H9 (cell line): ENCODE measurements at regions not wholly inside any gene's neighbourhood (a gene's known extent, or its start where the extent isn't known, plus 50 kb on each side); places are given as distances from the start of the nearest gene placed in this dataset.

Experiments
- DNase-seq: peaks from one replicate; pipeline ENCODE4 v3.0.0-alpha.2; 2017
- H2AFZ ChIP-seq: one replicate; pipeline ENCODE4 v1.6.1; 2013; ENCODE audit warnings: mild to moderate bottlenecking, low read length, control low read depth, moderate library complexity
- H2AK5ac ChIP-seq: 2 replicates; pipeline ENCODE4 v1.6.1; 2013; ENCODE audit warnings: low read length, control low read depth, mixed read lengths; ENCODE audit not compliant: insufficient read length
- H2BK120ac ChIP-seq: one replicate; pipeline ENCODE4 v1.6.1; 2013; ENCODE audit warnings: low read depth, mild to moderate bottlenecking, low read length, control low read depth, inconsistent platforms; ENCODE audit not compliant: poor library complexity, severe bottlenecking
- H2BK12ac ChIP-seq: 2 replicates; pipeline ENCODE4 v1.6.1; 2013; ENCODE audit warnings: low read length, control low read depth, mixed read lengths, low read depth; ENCODE audit not compliant: insufficient read length
- H2BK15ac ChIP-seq: 2 replicates; pipeline ENCODE4 v1.6.1; 2013; ENCODE audit warnings: low read depth, low read length, control low read depth
- H2BK20ac ChIP-seq: one replicate; pipeline ENCODE4 v1.6.1; 2013; ENCODE audit warnings: low read depth, mild to moderate bottlenecking, low read length, control low read depth, inconsistent platforms; ENCODE audit not compliant: poor library complexity, severe bottlenecking
- H2BK5ac ChIP-seq: 2 replicates; pipeline ENCODE4 v1.6.1; 2013; ENCODE audit warnings: low read length, control low read depth, mixed read lengths; ENCODE audit not compliant: insufficient read length
- H3K14ac ChIP-seq: 2 replicates; pipeline ENCODE4 v1.6.1; 2013; ENCODE audit warnings: low read length, control low read depth; ENCODE audit not compliant: insufficient read depth
- H3K18ac ChIP-seq: 2 replicates; pipeline ENCODE4 v1.6.1; 2013; ENCODE audit warnings: low read depth, mild to moderate bottlenecking, mixed read lengths, low read length, control low read depth; ENCODE audit not compliant: insufficient read length
- H3K23ac ChIP-seq: 2 replicates; pipeline ENCODE4 v1.6.1; 2013; ENCODE audit warnings: low read length, control low read depth, mixed read lengths, low read depth; ENCODE audit not compliant: insufficient read length
- H3K23me2 ChIP-seq: 2 replicates; pipeline ENCODE4 v1.6.1; 2013; ENCODE audit warnings: low read depth, mild to moderate bottlenecking, mixed read lengths, low read length, control low read depth; ENCODE audit not compliant: insufficient read length, poor library complexity, severe bottlenecking
- H3K27ac ChIP-seq: 2 replicates; pipeline ENCODE4 v1.5.1; 2013; ENCODE audit warnings: low read length, control low read depth, mixed read lengths, low read depth; ENCODE audit not compliant: insufficient read length
- H3K27me3 ChIP-seq: 2 replicates; pipeline ENCODE4 v1.6.1; 2013; ENCODE audit warnings: low read length, control low read depth, inconsistent platforms; ENCODE audit not compliant: insufficient read depth
- H3K4ac ChIP-seq: 2 replicates; pipeline ENCODE4 v1.6.1; 2013; ENCODE audit warnings: low read depth, mild to moderate bottlenecking, control low read depth, inconsistent platforms, low read length, moderate library complexity
- H3K4me1 ChIP-seq: 2 replicates; pipeline ENCODE4 v1.6.1; 2013; ENCODE audit warnings: low read length, control low read depth, inconsistent platforms; ENCODE audit not compliant: insufficient read depth
- H3K4me2 ChIP-seq: 2 replicates; pipeline ENCODE4 v1.6.1; 2013; ENCODE audit warnings: low read length, control low read depth, mixed read lengths; ENCODE audit not compliant: insufficient read length, insufficient read depth
- H3K56ac ChIP-seq: 2 replicates; pipeline ENCODE4 v1.6.1; 2013; ENCODE audit warnings: low read depth, mild to moderate bottlenecking, mixed read lengths, low read length, control low read depth; ENCODE audit not compliant: insufficient read length
- H3K79me1 ChIP-seq: 2 replicates; pipeline ENCODE4 v1.6.1; 2013; ENCODE audit warnings: low read depth, mild to moderate bottlenecking, moderate library complexity, low read length, control low read depth, inconsistent platforms; ENCODE audit not compliant: insufficient read depth, poor library complexity, severe bottlenecking
- H3K79me2 ChIP-seq: 2 replicates; pipeline ENCODE4 v1.6.1; 2013; ENCODE audit warnings: low read length, control low read depth, inconsistent platforms; ENCODE audit not compliant: insufficient read depth
- H3K9ac ChIP-seq: 2 replicates; pipeline ENCODE4 v1.6.1; 2013; ENCODE audit warnings: low read length, control low read depth, mixed read lengths; ENCODE audit not compliant: insufficient read length; ENCODE audit errors: extremely low read depth
- H3K9me3 ChIP-seq: one replicate; pipeline ENCODE4 v1.6.1; 2013; ENCODE audit warnings: low read depth, low read length, inconsistent platforms; ENCODE audit not compliant: control insufficient read depth
- H3T11ph ChIP-seq: one replicate; pipeline ENCODE4 v1.6.1; 2013; ENCODE audit warnings: mild to moderate bottlenecking, low read length, control low read depth, inconsistent platforms
- H4K20me1 ChIP-seq: one replicate; pipeline ENCODE4 v1.6.1; 2013; ENCODE audit not compliant: control insufficient read depth, insufficient read length, insufficient read depth
- H4K5ac ChIP-seq: 2 replicates; pipeline ENCODE4 v1.6.1; 2013; ENCODE audit warnings: low read depth, mild to moderate bottlenecking, mixed read lengths, low read length, control low read depth; ENCODE audit not compliant: insufficient read length
- H4K8ac ChIP-seq: replicated peaks from 2 replicates; pipeline ENCODE4 v1.6.1; 2013; ENCODE audit warnings: low read length, control low read depth, mixed read lengths, low read depth; ENCODE audit not compliant: insufficient read length
- H4K91ac ChIP-seq: 2 replicates; pipeline ENCODE4 v1.6.1; 2013; ENCODE audit warnings: low read depth, mild to moderate bottlenecking, moderate library complexity, mixed read lengths, low read length, control low read depth; ENCODE audit not compliant: insufficient read length
- H3K27ac Mint-ChIP-seq, 3 experiments: 2 replicates in 2 of 3; 3 replicates in 1 of 3; pipeline ENCODE4 v1.8.0; 2020 to 2021; ENCODE audit warnings: mixed read lengths in 3 of 3, mild to moderate bottlenecking in 1 of 3, moderate library complexity in 1 of 3
- H3K27me3 Mint-ChIP-seq: 2 replicates; pipeline ENCODE4 v1.8.0; 2021; ENCODE audit warnings: low read depth, mild to moderate bottlenecking, moderate library complexity, mixed read lengths
- H3K36me3 Mint-ChIP-seq, 3 experiments: 2 replicates in 2 of 3; 3 replicates in 1 of 3; pipeline ENCODE4 v1.8.0; 2020 to 2021; ENCODE audit warnings: low read depth in 3 of 3, mixed read lengths in 3 of 3; ENCODE audit not compliant: insufficient read depth in 1 of 3
- H3K4me1 Mint-ChIP-seq, 2 experiments: 2 replicates each; pipeline ENCODE4 v1.8.0; 2020; ENCODE audit warnings: mixed read lengths in 2 of 2
- H3K4me3 Mint-ChIP-seq, 2 experiments: 2 replicates in 1 of 2; 3 replicates in 1 of 2; pipeline ENCODE4 v1.8.0; 2020 to 2021; ENCODE audit warnings: mild to moderate bottlenecking in 2 of 2, mixed read lengths in 2 of 2, moderate library complexity in 1 of 2
- H3K9me3 Mint-ChIP-seq, 2 experiments: 2 replicates in 1 of 2; 3 replicates in 1 of 2; pipeline ENCODE4 v1.8.0; 2020; ENCODE audit warnings: mild to moderate bottlenecking in 2 of 2, mixed read lengths in 2 of 2, moderate library complexity in 1 of 2
- WGBS: extraction: QIAGEN DNeasy Blood & Tissue Kit; methylation state at CpG from one replicate; pipeline ENCODE4 v1.1.7; 2013; ENCODE audit warnings: missing lambda C conversion rate, low lambda C conversion rate, mixed read lengths; ENCODE audit not compliant: insufficient read length; ENCODE audit errors: extremely low coverage; 5-methylcytosine and 5-hydroxymethylcytosine counted together
- TF ChIP-seq, protein P1 (sequence below): fragments of 200-600 bp; sonication (generic); conservative IDR thresholded peaks from 3 replicates; pipeline ENCODE4 v1.8.0; 2021; ENCODE audit warnings: antibody characterized with exemption, mild to moderate bottlenecking

DNA sequence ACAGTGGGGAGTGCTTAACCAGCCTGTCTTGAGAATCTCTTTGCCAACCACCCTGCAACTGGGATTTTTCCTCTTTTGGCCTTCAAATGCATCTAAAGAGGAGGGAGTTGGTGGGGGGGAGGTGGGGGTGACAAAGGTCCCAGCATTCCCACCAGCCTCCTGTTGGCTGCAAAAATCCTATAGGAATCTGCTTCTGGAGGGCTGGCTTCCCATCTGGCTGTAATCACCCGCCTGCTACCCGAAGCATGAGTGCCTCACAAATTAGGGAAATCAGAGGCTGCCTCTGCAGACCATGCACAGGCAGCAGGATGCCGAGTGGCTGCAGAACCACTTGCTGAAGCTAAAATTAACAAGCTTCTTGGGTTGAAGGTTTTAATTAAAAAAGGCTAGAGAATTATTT, 73.9 kb upstream of the WSCD2 start:
- no peak overlapping the region for H2BK15ac ChIP-seq
- Mint-ChIP-seq H3K4me3 (no peak overlapping the region), H3K27ac (no peak overlapping the region), H3K4me1 (peaks cover 14 to 25% of the 10 kb centered on the region in 2 experiments), H3K9me3 (no peaks in the 10 kb centered on the region), H3K36me3 (no peaks in the 10 kb centered on the region), H3K27me3 (peaks cover 19% of the 10 kb centered on the region)
- no peak overlapping the region for H4K91ac ChIP-seq
- H2AK5ac ChIP-seq: no peak overlapping the region
- WGBS: no CpG with 5 or more reads among the region's 3 CpGs
- H3K79me2 ChIP-seq: no peaks in the 10 kb centered on the region
- no peak overlapping the region for H2BK120ac ChIP-seq
- H4K8ac ChIP-seq: no peak overlapping the region
- H3K18ac ChIP-seq: no peak overlapping the region
- H2BK12ac ChIP-seq: no peak overlapping the region
- no peak overlapping the region for H3K14ac ChIP-seq
- no peak overlapping the region for H4K5ac ChIP-seq
- H3K23me2 ChIP-seq: no peaks in the 10 kb centered on the region
- H3K4ac ChIP-seq: no peak overlapping the region
- H3K4me1 ChIP-seq: no peaks in the 10 kb centered on the region
- H3K4me2 ChIP-seq: no peak overlapping the region
- no peaks in the 10 kb centered on the region for H3K27me3 ChIP-seq
- H3K56ac ChIP-seq: no peak overlapping the region
- DNase-seq: no peak
- no peak overlapping the region for H3K9ac ChIP-seq
- no peak overlapping the region for H2BK20ac ChIP-seq
- no peak overlapping the region for H3T11ph ChIP-seq
- H2AFZ ChIP-seq: no peak overlapping the region
- H3K9me3 ChIP-seq: no peaks in the 10 kb centered on the region
- no peak overlapping the region for H2BK5ac ChIP-seq
- no peaks in the 10 kb centered on the region for H4K20me1 ChIP-seq
- no peaks in the 10 kb centered on the region for H3K79me1 ChIP-seq
- no peak overlapping the region for H3K27ac ChIP-seq
- TF ChIP-seq, protein P1, sequence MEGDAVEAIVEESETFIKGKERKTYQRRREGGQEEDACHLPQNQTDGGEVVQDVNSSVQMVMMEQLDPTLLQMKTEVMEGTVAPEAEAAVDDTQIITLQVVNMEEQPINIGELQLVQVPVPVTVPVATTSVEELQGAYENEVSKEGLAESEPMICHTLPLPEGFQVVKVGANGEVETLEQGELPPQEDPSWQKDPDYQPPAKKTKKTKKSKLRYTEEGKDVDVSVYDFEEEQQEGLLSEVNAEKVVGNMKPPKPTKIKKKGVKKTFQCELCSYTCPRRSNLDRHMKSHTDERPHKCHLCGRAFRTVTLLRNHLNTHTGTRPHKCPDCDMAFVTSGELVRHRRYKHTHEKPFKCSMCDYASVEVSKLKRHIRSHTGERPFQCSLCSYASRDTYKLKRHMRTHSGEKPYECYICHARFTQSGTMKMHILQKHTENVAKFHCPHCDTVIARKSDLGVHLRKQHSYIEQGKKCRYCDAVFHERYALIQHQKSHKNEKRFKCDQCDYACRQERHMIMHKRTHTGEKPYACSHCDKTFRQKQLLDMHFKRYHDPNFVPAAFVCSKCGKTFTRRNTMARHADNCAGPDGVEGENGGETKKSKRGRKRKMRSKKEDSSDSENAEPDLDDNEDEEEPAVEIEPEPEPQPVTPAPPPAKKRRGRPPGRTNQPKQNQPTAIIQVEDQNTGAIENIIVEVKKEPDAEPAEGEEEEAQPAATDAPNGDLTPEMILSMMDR: no peak
- H3K23ac ChIP-seq: no peak overlapping the region
